ENCODE measurements at regions not wholly inside any gene's neighbourhood (a gene's known extent, or its start where the extent isn't known, plus 50 kb on each side); places are given as distances from the start of the nearest gene placed in this dataset.

GRCh38 chr2:122163617-122164016, 408.2 kb downstream of the TSN start:
- H2AFZ ChIP-seq (ENCODE audit: low read length), result no peak overlapping the region
- no peak overlapping the region for H3K27ac ChIP-seq (ENCODE audit: low read depth, low read length)
- no peak overlapping the region for H3K56ac ChIP-seq (replicated peaks; ENCODE audit: insufficient read length, low read depth, low read length)
- ChIA-PET POLR2A (ENCODE audit: partially characterized antibody) (no interaction called here), CTCF (ENCODE audit: partially characterized antibody) (interaction anchor here (1.2 kb wide), 1 partner anchor 10 kb away, joined by 6 read pairs; no protein-coding TSS in a partner anchor)
- no peak overlapping the region for H4K8ac ChIP-seq (ENCODE audit: extremely low read depth, insufficient read depth, low read length)
- H3K79me1 ChIP-seq (ENCODE audit: low read depth, low read length), result no peaks in the 10 kb centered on the region
- H3K9me3 ChIP-seq (ENCODE audit: insufficient read depth in 2 of 2, low read depth in 1 of 2, low read length in 1 of 2), result no peaks in the 10 kb centered on the region
- no peak overlapping the region for H2BK5ac ChIP-seq (ENCODE audit: low read depth, low read length)
- H3K14ac ChIP-seq (ENCODE audit: insufficient read length), result no peak overlapping the region
- no peaks in the 10 kb centered on the region for H3K23me2 ChIP-seq (ENCODE audit: low read depth, low read length)
- no peaks in the 10 kb centered on the region for H3K4me1 ChIP-seq (replicated peaks in 1 of 4; ENCODE audit: control insufficient read depth in 3 of 4, insufficient read depth in 4 of 4, low read length in 3 of 4)
- FAIRE-seq (no peak), DNase-seq (ENCODE audit: low read depth in 1 of 2, low spot score in 2 of 2) (no peak)
- no peak overlapping the region for H3K4ac ChIP-seq (replicated peaks; ENCODE audit: insufficient read length, low read depth, low read length)
- no peak overlapping the region for H3K4me3 ChIP-seq (ENCODE audit: extremely low read depth in 1 of 4, insufficient read depth in 2 of 4, low read depth in 3 of 4, low read length in 4 of 4)
- no peak overlapping the region for H2BK20ac ChIP-seq (ENCODE audit: low read length)
- H4K91ac ChIP-seq (replicated peaks; ENCODE audit: insufficient read length, low read length), result no peak overlapping the region
- H3K27me3 ChIP-seq (replicated peaks in 1 of 4; ENCODE audit: control insufficient read depth in 3 of 4, extremely low read depth in 1 of 4, insufficient read depth in 3 of 4, low read length in 3 of 4), result no peaks in the 10 kb centered on the region
- no peaks in the 10 kb centered on the region for H3K79me2 ChIP-seq (ENCODE audit: control insufficient read depth in 1 of 2, insufficient read depth in 2 of 2, low read length in 2 of 2)
- no peaks in the 10 kb centered on the region for H4K20me1 ChIP-seq (replicated peaks in 1 of 2; ENCODE audit: control insufficient read depth in 1 of 2, insufficient read depth in 2 of 2, low read length in 2 of 2)
- H3K4me2 ChIP-seq (ENCODE audit: insufficient read depth in 1 of 2, low read depth in 2 of 2, low read length in 2 of 2), result no peak overlapping the region
- no peak overlapping the region for H4K5ac ChIP-seq (ENCODE audit: insufficient read length, low read depth, low read length)
- H3K23ac ChIP-seq (ENCODE audit: insufficient read length), result no peak overlapping the region
- WGBS, 2 experiments (ENCODE audit: extremely low coverage in 1 of 2, insufficient coverage in 1 of 2, insufficient read length in 1 of 2, insufficient replicate concordance in 2 of 2, low coverage in 1 of 2, low lambda C conversion rate in 2 of 2, missing lambda C conversion rate in 1 of 2), result 88% methylated on average over 1 of the region's 1 CpG; no CpG with 5 or more reads in 1 of the 2 experiments
- H3K36me3 ChIP-seq (ENCODE audit: control insufficient read depth in 2 of 4, insufficient read depth in 4 of 4, low read length in 3 of 4), result no peaks in the 10 kb centered on the region
- no peak overlapping the region for H2BK12ac ChIP-seq (ENCODE audit: low read depth, low read length)
- no peak overlapping the region for H2BK15ac ChIP-seq (ENCODE audit: low read length)
- H3K9ac ChIP-seq (replicated peaks in 1 of 4; ENCODE audit: extremely low read depth in 1 of 4, low read depth in 3 of 4, low read length in 3 of 4), result no peak overlapping the region
- H3K18ac ChIP-seq (ENCODE audit: extremely low read depth, low read length), result no peak overlapping the region
- no peak overlapping the region for H2AK5ac ChIP-seq (ENCODE audit: low read depth, low read length)
- H2BK120ac ChIP-seq (replicated peaks; ENCODE audit: low read depth, low read length), result no peak overlapping the region
- TF ChIP-seq SIN3A (conservative IDR thresholded peaks at IDR 0.05 in 1 of 2, IDR thresholded peaks at IDR 0.05 in 1 of 2; ENCODE audit: low read depth in 1 of 2, low read length in 2 of 2), result no peak
